ENCODE measurements at regions not wholly inside any gene's neighbourhood (a gene's known extent, or its start where the extent isn't known, plus 50 kb on each side); places are given as distances from the start of the nearest gene placed in this dataset.

GRCh38 chr1:72885017-72885416, 602.7 kb upstream of the NEGR1 start:
- TF ChIP-seq, protein P1, sequence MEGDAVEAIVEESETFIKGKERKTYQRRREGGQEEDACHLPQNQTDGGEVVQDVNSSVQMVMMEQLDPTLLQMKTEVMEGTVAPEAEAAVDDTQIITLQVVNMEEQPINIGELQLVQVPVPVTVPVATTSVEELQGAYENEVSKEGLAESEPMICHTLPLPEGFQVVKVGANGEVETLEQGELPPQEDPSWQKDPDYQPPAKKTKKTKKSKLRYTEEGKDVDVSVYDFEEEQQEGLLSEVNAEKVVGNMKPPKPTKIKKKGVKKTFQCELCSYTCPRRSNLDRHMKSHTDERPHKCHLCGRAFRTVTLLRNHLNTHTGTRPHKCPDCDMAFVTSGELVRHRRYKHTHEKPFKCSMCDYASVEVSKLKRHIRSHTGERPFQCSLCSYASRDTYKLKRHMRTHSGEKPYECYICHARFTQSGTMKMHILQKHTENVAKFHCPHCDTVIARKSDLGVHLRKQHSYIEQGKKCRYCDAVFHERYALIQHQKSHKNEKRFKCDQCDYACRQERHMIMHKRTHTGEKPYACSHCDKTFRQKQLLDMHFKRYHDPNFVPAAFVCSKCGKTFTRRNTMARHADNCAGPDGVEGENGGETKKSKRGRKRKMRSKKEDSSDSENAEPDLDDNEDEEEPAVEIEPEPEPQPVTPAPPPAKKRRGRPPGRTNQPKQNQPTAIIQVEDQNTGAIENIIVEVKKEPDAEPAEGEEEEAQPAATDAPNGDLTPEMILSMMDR (IDR thresholded peaks at IDR 0.05): no peak
- TF ChIP-seq ZFX (IDR thresholded peaks at IDR 0.05; ENCODE audit: borderline replicate concordance): no peak
- H3K27ac ChIP-seq: no peak overlapping the region

- no peak overlapping the region for H3K27ac ChIP-seq
- TF ChIP-seq, protein P1 (IDR thresholded peaks at IDR 0.05): no peak
- no peak for TF ChIP-seq ZFX (IDR thresholded peaks at IDR 0.05; ENCODE audit: borderline replicate concordance)
Measured at GRCh38 chr1:72869873-72870272, 587.5 kb upstream of the NEGR1 start.

GRCh38 chr1:72869441-72869840, 587.1 kb upstream of the NEGR1 start:
- H3K27ac ChIP-seq: no peak overlapping the region
- no peak for TF ChIP-seq ZFX (IDR thresholded peaks at IDR 0.05; ENCODE audit: borderline replicate concordance)
- TF ChIP-seq, protein P1 (IDR thresholded peaks at IDR 0.05): no peak

DNA sequence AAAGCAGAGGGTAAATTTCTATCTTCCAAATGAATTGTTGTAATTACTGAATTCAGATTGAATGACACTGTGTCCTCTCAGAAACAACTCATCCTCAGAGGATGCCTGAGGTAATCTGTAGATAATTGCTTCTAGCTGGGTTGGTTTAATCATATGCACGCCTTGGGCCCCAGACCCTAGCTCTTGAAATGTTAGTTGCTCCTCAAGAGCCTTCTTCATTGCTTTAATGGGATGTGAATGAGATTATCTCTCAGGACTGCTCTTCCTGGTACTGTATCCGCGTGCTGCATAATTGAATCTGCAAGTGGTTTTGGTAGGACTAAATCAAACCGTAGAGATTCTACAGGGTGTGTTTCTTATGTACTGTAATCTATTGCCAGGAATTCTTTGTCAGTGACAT, 569.3 kb upstream of the NEGR1 start:
- H3K27ac ChIP-seq: no peak overlapping the region
- TF ChIP-seq ZFX (IDR thresholded peaks at IDR 0.05; ENCODE audit: borderline replicate concordance): no peak
- TF ChIP-seq, protein P1 (IDR thresholded peaks at IDR 0.05): no peak

DNA sequence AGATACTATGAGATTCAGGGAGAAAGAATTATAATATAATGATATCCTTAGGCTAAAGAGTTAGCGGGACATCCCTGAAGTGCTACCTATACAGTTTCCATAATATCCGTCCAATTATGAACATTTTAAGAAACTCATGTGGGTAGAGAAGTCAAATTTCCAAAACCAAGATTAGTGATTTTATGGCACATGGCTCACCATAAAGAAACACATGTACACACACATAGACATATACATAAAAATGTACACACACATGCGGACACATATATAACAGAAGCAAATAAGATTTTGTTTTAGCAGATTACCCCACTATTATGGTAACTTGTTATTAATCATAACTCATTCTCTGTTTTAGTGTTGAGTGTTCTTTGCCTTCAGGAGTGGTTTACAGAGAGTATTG, 566.7 kb upstream of the NEGR1 start:
- no peak for TF ChIP-seq ZFX (IDR thresholded peaks at IDR 0.05; ENCODE audit: borderline replicate concordance)
- TF ChIP-seq, protein P1 (IDR thresholded peaks at IDR 0.05): no peak
- no peak overlapping the region for H3K27ac ChIP-seq

- no peak overlapping the region for H3K27ac ChIP-seq
- no peak for TF ChIP-seq ZFX (IDR thresholded peaks at IDR 0.05; ENCODE audit: borderline replicate concordance)
- TF ChIP-seq, protein P1 (IDR thresholded peaks at IDR 0.05): no peak
Measured at GRCh38 chr1:72847651-72848050, 565.3 kb upstream of the NEGR1 start.

DNA sequence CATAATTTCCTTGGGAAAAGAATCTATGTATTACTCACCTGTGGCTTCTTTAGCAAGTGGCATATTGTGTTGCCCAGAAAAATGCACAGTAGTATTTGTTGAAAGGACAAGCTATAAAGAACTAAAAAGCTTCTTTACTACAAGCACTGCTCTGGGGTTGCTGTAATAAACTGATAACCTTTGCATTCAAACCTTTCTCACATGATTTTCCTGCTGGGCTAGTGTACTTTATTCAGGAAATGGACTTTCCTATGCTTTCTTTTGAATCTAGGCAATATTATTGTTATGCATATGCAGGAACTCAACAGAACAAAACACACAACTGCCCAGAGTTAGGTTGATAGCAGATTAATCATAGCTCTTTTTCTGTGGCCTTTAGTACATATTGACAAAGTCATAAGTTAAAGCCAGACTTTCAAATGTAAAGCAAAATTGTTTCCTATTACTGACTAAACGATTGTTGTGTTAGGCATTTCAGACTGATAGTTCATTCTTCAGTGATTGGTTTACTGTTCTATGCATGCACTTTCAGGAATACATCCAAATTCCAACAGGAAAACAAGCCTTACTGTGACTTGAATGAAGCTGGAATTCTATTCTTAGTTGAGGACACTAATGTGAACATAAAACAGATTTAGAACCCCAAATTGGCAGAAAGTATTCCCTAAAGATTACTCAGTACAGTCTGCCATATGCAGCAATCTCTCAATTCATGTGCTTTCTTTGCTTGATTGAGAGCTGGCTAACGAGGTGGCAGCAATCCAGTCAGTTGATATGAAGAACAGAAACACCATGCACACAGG, 564.3 kb upstream of the NEGR1 start:
- TF ChIP-seq, protein P1 (IDR thresholded peaks at IDR 0.05): no peak
- no peak for TF ChIP-seq ZFX (IDR thresholded peaks at IDR 0.05; ENCODE audit: borderline replicate concordance)
- no peak overlapping the region for H3K27ac ChIP-seq

Data from 22Rv1 (cell line).